ENCODE measurements at regions not wholly inside any gene's neighbourhood (a gene's known extent, or its start where the extent isn't known, plus 50 kb on each side); places are given as distances from the start of the nearest gene placed in this dataset.

GRCh38 chr19:31511098-31511497 lies 161.9 kb upstream of the TSHZ3 start:
- Histone ChIP-seq H3K4me1 (ENCODE audit: control insufficient read depth in 1 of 2, insufficient read depth in 2 of 2, low read depth in 1 of 2, low read length in 1 of 2) (no peaks in the 10 kb centered on the region), H3K27ac (ENCODE audit: low read depth in 2 of 2, low read length in 1 of 2) (no peak overlapping the region), H3K9me2 (no peaks in the 10 kb centered on the region), H3K9me3 (no peaks in the 10 kb centered on the region), H3F3A (replicated peaks; ENCODE audit: insufficient read depth) (no peaks in the 10 kb centered on the region), H3K4me2 (no peak overlapping the region), H4K20me1 (ENCODE audit: insufficient read depth) (no peaks in the 10 kb centered on the region), H3K27me3 (ENCODE audit: insufficient read depth) (no peaks in the 10 kb centered on the region), H3K36me3 (replicated peaks in 1 of 2; ENCODE audit: control insufficient read depth in 1 of 2, insufficient read depth in 2 of 2, low read length in 1 of 2) (no peaks in the 10 kb centered on the region), H2AFZ (ENCODE audit: low read depth) (no peak overlapping the region), H3K79me2 (ENCODE audit: insufficient read depth) (no peaks in the 10 kb centered on the region), H3K4me3 (ENCODE audit: low read depth in 2 of 2, low read length in 1 of 2) (no peak overlapping the region), H3K9ac (no peak overlapping the region)
- no peak for DNase-seq
- CTCF ChIA-PET: interaction anchor here (1.0 to 1.4 kb wide), 2 partner anchors 8 to 13 kb away, joined by 3 to 4 read pairs; no protein-coding TSS in a partner anchor
- TF ChIP-seq EZH2phosphoT487 (IDR thresholded peaks at IDR 0.05; ENCODE audit: borderline replicate concordance, low read depth): no peak
- TF ChIP-seq FOXM1 (IDR thresholded peaks at IDR 0.05; ENCODE audit: low read depth): no peak
- TF ChIP-seq MAX (IDR thresholded peaks at IDR 0.05; ENCODE audit: low read depth): no peak
- no peak for TF ChIP-seq FOSL2 (IDR thresholded peaks at IDR 0.05; ENCODE audit: borderline replicate concordance, low read depth)
- TF ChIP-seq YY1 (IDR thresholded peaks at IDR 0.05; ENCODE audit: low read depth): no peak
- TF ChIP-seq CHD2 (IDR thresholded peaks at IDR 0.05; ENCODE audit: low read length, partially characterized antibody): no peak
- TF ChIP-seq ELF1 (IDR thresholded peaks at IDR 0.05): no peak
- TF ChIP-seq FOXJ3 (CRISPR knock-in tag; IDR thresholded peaks at IDR 0.05): no peak
- no peak for TF ChIP-seq GABPA (IDR thresholded peaks at IDR 0.05; ENCODE audit: low read depth)
- TF ChIP-seq REST (IDR thresholded peaks at IDR 0.05; ENCODE audit: low read depth, low read length): no peak
- POLR2A ChIA-PET: no interaction called here
- 33% methylated on average over 3 of the region's 3 CpGs for WGBS (ENCODE audit: low lambda C conversion rate)

- no peak overlapping the region for H3K4me2 ChIP-seq
- POLR2A ChIA-PET: no interaction called here
- WGBS (ENCODE audit: low lambda C conversion rate): 31% methylated on average over 5 of the region's 5 CpGs
Observed at GRCh38 chr19:31511696-31512095, 162.5 kb upstream of the TSHZ3 start.

More at GRCh38 chr19:31511696-31512095, 162.5 kb upstream of the TSHZ3 start:
- Histone ChIP-seq H3K4me3 (ENCODE audit: low read depth in 2 of 2, low read length in 1 of 2) (no peak overlapping the region), H4K20me1 (ENCODE audit: insufficient read depth) (no peaks in the 10 kb centered on the region), H3K27me3 (ENCODE audit: insufficient read depth) (no peaks in the 10 kb centered on the region), H3K27ac (ENCODE audit: low read depth in 2 of 2, low read length in 1 of 2) (no peak overlapping the region), H3F3A (replicated peaks; ENCODE audit: insufficient read depth) (no peaks in the 10 kb centered on the region), H3K36me3 (replicated peaks in 1 of 2; ENCODE audit: control insufficient read depth in 1 of 2, insufficient read depth in 2 of 2, low read length in 1 of 2) (no peaks in the 10 kb centered on the region), H3K79me2 (ENCODE audit: insufficient read depth) (no peaks in the 10 kb centered on the region), H3K4me1 (ENCODE audit: control insufficient read depth in 1 of 2, insufficient read depth in 2 of 2, low read depth in 1 of 2, low read length in 1 of 2) (no peaks in the 10 kb centered on the region), H3K9me2 (no peaks in the 10 kb centered on the region), H3K9me3 (no peaks in the 10 kb centered on the region), H3K9ac (no peak overlapping the region), H2AFZ (ENCODE audit: low read depth) (no peak overlapping the region)
- no peak for DNase-seq
- CTCF ChIA-PET: interaction anchor here (1.1 to 1.4 kb wide), 2 partner anchors 10 to 14 kb away, joined by 3 to 4 read pairs; no protein-coding TSS in a partner anchor
- no peak for TF ChIP-seq CTCF (IDR thresholded peaks at IDR 0.05)

Data from SK-N-SH (cell line).